ENCODE measurements at regions not wholly inside any gene's neighbourhood (a gene's known extent, or its start where the extent isn't known, plus 50 kb on each side); places are given as distances from the start of the nearest gene placed in this dataset.

DNA sequence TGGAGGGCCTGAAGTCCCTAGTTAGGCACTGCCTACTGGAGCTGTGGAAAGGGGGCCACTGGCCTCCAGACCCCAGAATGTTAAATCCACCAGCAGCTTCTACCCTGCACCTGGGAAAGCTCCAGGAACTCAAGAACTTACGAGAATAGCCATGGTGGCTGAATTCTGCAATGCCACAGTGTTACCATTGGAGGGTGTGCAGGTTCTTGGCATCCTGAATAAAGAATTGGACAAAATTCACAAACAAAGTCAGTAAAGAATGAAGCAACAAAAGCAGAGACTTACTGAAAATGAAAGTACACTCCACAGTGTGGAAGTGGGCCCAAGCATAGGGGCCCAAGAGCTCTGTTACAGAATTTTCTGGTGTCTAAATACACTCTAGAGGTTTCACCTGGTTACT lies 107.0 kb downstream of the PRDM9 start:
- DNase-seq (ENCODE audit: insufficient read length, low spot score) (no peak), FAIRE-seq (no peak)
- TF ChIP-seq, protein P1, sequence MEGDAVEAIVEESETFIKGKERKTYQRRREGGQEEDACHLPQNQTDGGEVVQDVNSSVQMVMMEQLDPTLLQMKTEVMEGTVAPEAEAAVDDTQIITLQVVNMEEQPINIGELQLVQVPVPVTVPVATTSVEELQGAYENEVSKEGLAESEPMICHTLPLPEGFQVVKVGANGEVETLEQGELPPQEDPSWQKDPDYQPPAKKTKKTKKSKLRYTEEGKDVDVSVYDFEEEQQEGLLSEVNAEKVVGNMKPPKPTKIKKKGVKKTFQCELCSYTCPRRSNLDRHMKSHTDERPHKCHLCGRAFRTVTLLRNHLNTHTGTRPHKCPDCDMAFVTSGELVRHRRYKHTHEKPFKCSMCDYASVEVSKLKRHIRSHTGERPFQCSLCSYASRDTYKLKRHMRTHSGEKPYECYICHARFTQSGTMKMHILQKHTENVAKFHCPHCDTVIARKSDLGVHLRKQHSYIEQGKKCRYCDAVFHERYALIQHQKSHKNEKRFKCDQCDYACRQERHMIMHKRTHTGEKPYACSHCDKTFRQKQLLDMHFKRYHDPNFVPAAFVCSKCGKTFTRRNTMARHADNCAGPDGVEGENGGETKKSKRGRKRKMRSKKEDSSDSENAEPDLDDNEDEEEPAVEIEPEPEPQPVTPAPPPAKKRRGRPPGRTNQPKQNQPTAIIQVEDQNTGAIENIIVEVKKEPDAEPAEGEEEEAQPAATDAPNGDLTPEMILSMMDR (IDR thresholded peaks at IDR 0.05; ENCODE audit: insufficient read depth, missing control alignments), result no peak

DNA sequence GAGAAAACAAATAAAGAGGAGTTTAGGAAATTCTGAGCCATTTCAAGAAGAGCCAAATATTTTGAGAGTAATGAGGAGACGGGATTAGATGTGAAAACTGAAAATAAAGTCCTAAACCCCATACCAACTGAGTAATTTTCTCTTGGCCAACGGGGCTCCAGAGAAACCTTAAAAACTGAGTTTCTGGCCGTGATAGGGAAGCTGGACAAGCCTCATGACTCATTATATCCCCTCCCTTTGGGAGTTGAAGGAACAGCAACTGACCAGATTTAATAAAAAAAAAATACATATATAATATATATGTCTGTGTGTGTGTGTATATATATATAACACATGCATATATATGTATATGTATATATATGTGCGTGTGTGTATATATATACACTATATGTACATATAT lies 119.6 kb downstream of the PRDM9 start:
- TF ChIP-seq, protein P1 (IDR thresholded peaks at IDR 0.05; ENCODE audit: insufficient read depth, missing control alignments), result no peak
- DNase-seq (ENCODE audit: insufficient read length, low spot score), result no peak
- no peak for FAIRE-seq

DNA sequence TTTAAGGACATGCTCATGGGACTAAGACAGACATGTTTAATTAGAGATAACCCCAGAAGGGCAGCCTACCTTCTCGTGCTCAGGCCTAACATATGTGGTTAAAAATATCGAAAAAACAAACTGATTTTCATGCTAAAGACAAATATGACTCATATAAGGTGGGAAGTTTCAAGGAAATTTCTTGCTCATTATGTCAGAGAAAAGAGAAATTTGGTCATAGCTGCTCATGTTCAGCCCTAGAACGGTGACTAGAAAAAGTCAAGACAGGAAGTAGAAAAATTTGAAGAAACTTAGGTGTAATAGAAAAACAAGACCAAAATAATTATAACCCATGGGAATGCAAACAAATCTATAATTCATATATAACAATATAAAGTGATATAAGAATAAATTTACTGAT lies 120.6 kb downstream of the PRDM9 start:
- no peak for DNase-seq (ENCODE audit: insufficient read length, low spot score)
- FAIRE-seq, result no peak
- TF ChIP-seq, protein P1 (IDR thresholded peaks at IDR 0.05; ENCODE audit: insufficient read depth, missing control alignments), result no peak

DNA sequence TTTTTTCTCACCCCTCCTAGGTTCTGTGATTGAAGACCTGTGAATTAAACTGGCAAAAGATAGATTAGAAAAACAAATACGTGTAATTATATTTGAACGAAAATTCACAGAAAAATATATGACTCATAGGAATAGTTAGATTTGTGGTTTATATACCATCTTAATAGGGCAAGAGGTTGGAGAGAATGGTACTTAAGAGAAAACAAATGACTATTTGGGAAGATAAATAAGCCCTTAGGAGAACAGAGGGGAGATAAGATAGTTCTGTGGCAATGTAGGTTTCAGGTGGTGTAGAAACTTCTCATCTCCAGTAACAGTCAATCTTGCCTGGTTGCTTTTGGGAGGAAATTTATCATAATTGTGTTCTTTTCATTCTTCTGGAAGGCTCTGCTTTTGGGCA lies 122.0 kb downstream of the PRDM9 start:
- DNase-seq (ENCODE audit: insufficient read length, low spot score) (no peak), FAIRE-seq (no peak)
- TF ChIP-seq, protein P1 (IDR thresholded peaks at IDR 0.05; ENCODE audit: insufficient read depth, missing control alignments), result no peak

DNA sequence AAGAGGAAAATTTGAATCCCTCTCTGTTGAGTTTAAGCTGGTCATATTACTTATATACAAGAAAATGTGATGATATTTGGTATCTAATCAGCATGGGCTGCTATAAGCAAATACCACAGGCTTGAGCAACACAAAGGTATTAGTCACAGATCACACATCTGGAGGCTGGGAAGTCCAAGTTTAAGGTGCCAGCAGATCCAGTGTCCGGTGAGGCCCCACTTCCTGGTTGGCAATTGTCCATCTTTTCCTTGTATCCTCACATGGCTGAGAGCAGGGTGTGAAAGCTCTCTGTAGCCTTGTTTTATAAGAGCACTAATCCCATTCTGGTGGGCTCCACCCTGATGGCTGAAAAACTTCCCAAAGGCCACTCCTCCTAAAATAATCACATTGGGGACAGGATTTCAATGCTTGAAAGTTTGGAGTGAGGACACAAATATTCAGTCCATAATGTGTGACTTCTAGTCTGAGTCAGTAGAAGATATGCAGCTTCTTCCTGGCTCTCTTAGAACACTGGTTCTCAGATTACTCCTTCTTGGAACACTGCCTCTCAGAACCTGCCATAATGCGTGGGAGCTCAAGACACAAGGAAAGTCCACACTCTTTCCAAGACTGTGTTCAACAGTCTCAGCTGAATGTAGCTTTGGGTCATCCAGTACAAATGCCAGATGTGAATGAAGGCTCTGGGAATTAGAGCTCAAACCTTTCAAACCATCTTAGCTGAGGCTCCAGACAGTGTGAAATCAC lies 124.1 kb downstream of the PRDM9 start:
- FAIRE-seq (no peak), DNase-seq (ENCODE audit: insufficient read length, low spot score) (no peak)
- TF ChIP-seq, protein P1 (IDR thresholded peaks at IDR 0.05; ENCODE audit: insufficient read depth, missing control alignments), result no peak

DNA sequence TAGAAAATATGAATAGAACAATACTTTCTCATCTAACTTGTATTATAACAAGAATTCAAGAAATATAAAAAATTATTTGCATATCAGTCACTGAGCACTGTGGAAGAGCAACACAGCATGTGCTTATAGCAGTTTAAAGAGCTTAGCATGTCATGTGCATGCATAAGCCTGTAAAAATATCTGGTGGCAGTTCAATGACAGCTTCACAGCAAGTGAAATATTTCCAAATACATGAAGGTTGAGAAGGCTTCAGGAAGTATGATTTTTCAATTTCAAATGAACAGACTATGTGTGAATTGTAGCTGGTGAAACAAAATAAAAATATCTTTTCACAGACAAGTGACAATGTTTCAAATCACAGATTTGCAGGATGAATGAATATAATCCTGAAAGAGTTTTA lies 128.5 kb downstream of the PRDM9 start:
- DNase-seq (ENCODE audit: insufficient read length, low spot score) (no peak), FAIRE-seq (no peak)
- TF ChIP-seq, protein P1 (IDR thresholded peaks at IDR 0.05; ENCODE audit: insufficient read depth, missing control alignments), result no peak

DNA sequence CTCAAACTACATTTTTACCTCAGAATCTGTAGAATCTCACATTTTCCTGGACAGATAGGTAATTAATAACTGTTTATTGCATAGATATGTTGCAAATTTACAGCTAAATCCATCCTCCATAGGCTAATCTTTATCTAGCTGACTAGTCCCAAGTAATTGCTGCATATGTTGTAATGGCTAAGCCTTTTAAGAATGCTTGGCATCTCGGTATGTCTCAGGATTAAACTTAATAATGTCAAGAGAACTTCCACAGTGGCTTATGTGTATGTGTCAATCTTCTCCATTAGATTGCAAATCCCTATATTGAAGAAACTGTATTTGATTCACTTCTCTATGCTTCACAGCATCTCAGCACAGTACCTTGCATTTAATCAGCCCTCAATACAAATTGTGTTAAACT lies 131.9 kb downstream of the PRDM9 start:
- no peak for DNase-seq (ENCODE audit: insufficient read length, low spot score)
- TF ChIP-seq, protein P1 (IDR thresholded peaks at IDR 0.05; ENCODE audit: insufficient read depth, missing control alignments), result no peak
- peak; percentile 46 for FAIRE-seq

Data from D721Med (cell line).